ENCODE measurements at regions not wholly inside any gene's neighbourhood (a gene's known extent, or its start where the extent isn't known, plus 50 kb on each side); places are given as distances from the start of the nearest gene placed in this dataset.

DNA sequence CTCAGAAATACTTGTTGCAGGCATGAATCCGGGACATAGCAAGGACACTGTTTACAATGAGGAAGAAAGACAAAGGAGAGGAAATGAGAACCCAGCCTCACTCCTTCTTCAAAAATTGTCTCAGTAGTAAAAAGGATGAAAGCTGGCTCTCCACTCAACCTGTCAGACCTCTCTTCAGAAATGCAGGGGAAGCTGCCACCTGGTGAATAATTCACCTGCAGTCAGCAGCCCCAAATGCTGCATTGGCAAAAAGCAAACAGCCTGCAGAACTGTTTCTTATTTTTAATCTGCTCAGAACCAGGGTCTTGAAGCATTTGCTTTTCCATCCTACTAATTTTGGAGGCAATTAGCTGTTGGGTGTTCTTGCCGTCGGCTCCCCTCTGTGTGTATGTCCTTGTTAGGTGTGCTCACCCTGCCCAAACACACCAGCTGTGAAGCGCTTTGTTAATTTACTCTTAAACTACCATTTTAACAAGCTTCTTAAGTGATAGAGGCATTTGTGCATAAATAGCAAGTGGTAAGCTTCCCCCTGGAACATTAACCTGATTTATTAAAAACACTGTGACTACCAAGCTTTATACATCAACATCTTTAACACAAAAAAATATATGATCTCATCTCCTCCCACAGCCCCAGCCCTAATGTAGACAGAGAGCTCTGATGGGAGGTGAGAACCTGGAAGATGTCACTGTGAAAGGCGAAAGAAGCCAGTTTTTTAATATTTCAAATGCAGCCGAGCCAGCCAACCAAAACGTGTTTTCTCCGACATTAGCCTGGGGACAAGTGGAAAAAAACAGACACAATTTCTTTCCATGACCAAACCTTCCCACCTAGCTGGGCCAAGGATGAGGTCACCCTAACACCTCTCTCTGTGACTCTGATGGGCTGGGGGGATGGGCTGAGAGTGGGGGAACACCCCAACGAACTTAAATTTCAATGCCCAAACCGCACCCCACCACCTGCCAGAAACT, 451.0 kb upstream of the SULF2 start:
- Histone ChIP-seq H3K36me3 (no peaks in the 10 kb centered on the region), H3K4me3 (no peak overlapping the region), H3K9me3 (replicated peaks) (0 out of 2 replicates have a peak, but pooled peaks cover 7% of the 10 kb centered on the region), H3K27ac (no peak overlapping the region), H3K4me1 (no peaks in the 10 kb centered on the region; the same call in 1 of the 2 replicates), H3K27me3 (no peaks in the 10 kb centered on the region; the same call in 1 of the 2 replicates)
- DNase-seq: no peak

GRCh38 chr20:48234951-48235350, 449.7 kb upstream of the SULF2 start:
- H3K36me3 ChIP-seq: no peaks in the 10 kb centered on the region
- 0 out of 2 replicates have a peak, but pooled peaks cover 7% of the 10 kb centered on the region for H3K9me3 ChIP-seq (replicated peaks)
- H3K27ac ChIP-seq: no peak overlapping the region

DNA sequence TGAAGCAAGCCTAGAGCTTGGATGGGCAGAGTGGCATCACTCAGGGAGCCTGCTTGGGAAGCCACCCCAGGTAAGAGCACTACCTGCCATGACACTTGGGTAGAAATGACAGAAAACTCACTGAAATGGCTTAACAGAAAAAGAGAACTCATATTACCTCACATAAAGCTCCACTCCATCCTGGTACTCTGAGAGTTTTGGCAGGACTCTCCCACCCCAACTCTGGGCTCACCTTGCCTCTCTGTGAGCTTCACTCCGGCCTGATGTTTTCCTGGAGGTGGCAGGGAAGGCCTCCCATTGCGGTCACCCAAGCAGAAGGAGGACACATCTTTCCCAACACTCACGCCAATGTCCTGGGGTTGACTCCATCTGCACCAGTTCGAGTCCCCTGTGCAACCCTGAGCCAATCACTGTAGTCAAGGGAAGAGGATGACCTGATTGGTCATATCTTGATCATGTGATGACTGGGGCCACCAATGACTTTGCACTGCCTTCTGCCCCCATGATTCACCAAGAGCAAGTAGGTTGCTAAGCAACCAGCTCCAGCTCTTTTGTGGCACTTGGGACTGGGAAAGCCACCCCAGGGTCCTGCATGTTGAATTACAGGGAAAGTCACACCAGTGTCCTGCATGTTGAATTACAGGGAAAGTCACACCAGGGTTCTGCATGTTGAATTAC, 446.1 kb upstream of the SULF2 start:
- Histone ChIP-seq H3K36me3 (no peaks in the 10 kb centered on the region), H3K27me3 (no peaks in the 10 kb centered on the region; the same call in 1 of the 2 replicates), H3K4me3 (no peak overlapping the region), H3K9me3 (replicated peaks) (0 out of 2 replicates have a peak, but pooled peaks cover 7% of the 10 kb centered on the region), H3K27ac (no peak overlapping the region), H3K4me1 (no peaks in the 10 kb centered on the region)
- DNase-seq: no peak

More at GRCh38 chr20:48234951-48235350, 449.7 kb upstream of the SULF2 start:
- Histone ChIP-seq H3K27me3 (no peaks in the 10 kb centered on the region; the same call in 1 of the 2 replicates), H3K4me3 (no peak overlapping the region), H3K4me1 (no peaks in the 10 kb centered on the region; the same call in 1 of the 2 replicates)
- no peak for DNase-seq

GRCh38 chr20:48230216-48230615, 444.9 kb upstream of the SULF2 start:
- no peak for DNase-seq
- Histone ChIP-seq H3K4me3 (no peak overlapping the region), H3K36me3 (no peaks in the 10 kb centered on the region), H3K27me3 (no peaks in the 10 kb centered on the region; the same call in 1 of the 2 replicates), H3K27ac (no peak overlapping the region), H3K4me1 (no peaks in the 10 kb centered on the region), H3K9me3 (replicated peaks) (0 out of 2 replicates have a peak, but pooled peaks cover 7% of the 10 kb centered on the region)

DNA sequence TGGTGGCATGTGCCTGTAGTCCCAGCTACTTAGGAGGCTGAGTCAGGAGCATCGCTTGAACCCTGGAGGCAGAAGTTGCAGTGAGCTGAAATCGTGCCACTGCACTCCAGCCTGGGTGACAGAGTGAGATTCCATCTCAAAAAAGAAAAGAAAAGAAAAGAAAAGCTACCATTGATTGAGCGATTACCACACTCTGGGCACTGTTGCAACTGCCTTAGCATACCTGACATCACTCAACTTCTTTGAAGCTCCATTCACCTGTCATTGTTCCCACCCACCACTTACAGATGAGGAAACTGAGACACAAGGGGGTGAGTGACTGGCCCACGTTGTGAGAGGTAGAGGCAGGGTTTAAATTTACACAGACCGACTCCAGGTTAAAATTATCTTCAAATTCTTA, 442.1 kb upstream of the SULF2 start:
- Histone ChIP-seq H3K36me3 (no peaks in the 10 kb centered on the region), H3K4me1 (no peaks in the 10 kb centered on the region), H3K9me3 (replicated peaks) (no peaks in the 10 kb centered on the region; the same call in 1 of the 2 replicates), H3K27me3 (no peaks in the 10 kb centered on the region), H3K27ac (no peak overlapping the region), H3K4me3 (no peak overlapping the region)
- DNase-seq: no peak

DNA sequence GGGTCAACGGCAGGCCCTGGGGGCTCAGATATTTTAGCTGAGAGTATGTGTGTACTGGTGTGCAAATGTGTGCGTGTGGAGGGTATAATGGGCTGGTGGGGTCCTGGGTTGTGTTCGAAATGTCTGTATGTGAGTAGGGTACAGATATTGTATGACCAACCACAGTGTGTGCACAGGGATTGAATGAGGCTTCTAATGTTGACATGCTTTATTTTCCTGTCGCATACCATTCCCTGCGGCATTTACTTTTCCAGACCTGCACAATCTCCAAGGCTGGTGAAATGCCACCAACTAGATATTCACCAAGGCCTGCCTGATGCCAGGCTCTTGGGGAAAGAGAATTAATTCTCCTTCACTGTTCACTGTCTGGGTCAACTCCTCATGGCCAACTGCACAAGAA, 441.4 kb upstream of the SULF2 start:
- no peaks in the 10 kb centered on the region for H3K36me3 ChIP-seq
- H3K4me3 ChIP-seq: no peak overlapping the region
- no peak for DNase-seq
- no peak overlapping the region for H3K27ac ChIP-seq
- no peaks in the 10 kb centered on the region for H3K27me3 ChIP-seq
- no peaks in the 10 kb centered on the region for H3K4me1 ChIP-seq
- H3K9me3 ChIP-seq (replicated peaks): no peaks in the 10 kb centered on the region; the same call in 1 of the 2 replicates

DNA sequence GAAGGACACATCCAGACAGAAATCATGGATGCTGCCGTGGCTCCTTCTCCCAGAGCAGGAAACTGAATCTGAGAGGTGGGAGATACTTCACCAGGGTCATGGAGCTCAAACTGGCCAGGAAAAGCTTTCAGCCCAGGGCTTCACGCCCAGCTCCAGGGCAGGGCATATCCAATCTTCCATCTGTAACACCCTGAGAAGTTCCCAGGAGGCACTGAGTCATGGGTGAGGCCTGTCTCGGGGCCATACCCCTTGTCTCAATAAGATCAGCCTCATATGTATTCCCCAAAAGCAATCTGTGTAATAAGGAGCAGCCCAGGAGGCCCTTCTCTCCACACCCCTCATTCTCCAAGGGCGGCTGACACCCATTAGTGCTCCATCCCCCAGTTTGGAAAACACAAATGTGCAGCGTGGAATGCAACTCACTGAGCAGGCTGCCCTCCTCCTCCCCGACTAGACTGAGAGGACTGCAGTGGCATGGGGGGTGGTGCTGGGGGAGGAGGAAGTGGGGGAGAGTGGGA, 439.3 kb upstream of the SULF2 start:
- DNase-seq: no peak
- Histone ChIP-seq H3K27me3 (no peaks in the 10 kb centered on the region; the same call in 1 of the 2 replicates), H3K9me3 (replicated peaks) (no peaks in the 10 kb centered on the region; the same call in 1 of the 2 replicates), H3K27ac (no peak overlapping the region), H3K36me3 (no peaks in the 10 kb centered on the region), H3K4me3 (no peak overlapping the region), H3K4me1 (no peaks in the 10 kb centered on the region)

DNA sequence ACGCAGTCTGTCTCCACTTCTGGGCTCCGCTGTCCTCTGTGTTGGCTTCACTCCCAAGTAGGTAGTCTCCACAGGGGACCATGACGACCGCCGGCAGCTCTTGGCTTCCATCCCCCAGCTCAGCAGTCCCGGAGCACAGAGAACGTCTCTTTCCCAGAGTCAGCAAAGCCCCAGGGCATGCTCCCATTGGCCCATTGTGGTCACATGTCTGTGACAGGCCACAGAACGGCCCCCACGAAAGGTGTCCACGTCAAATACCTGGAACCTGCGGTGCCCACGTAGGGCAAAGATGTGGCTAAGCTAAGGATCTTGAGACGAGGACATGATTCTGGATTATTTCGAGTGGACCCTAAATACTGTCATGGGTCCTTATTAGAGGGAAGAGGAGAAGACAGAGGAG, 438.4 kb upstream of the SULF2 start:
- no peak overlapping the region for H3K4me3 ChIP-seq
- H3K27ac ChIP-seq: no peak overlapping the region
- H3K9me3 ChIP-seq (replicated peaks): no peaks in the 10 kb centered on the region; the same call in 1 of the 2 replicates
- H3K36me3 ChIP-seq: no peaks in the 10 kb centered on the region
- H3K4me1 ChIP-seq: no peaks in the 10 kb centered on the region
- no peak for DNase-seq
- H3K27me3 ChIP-seq: no peaks in the 10 kb centered on the region; the same call in 1 of the 2 replicates

DNA sequence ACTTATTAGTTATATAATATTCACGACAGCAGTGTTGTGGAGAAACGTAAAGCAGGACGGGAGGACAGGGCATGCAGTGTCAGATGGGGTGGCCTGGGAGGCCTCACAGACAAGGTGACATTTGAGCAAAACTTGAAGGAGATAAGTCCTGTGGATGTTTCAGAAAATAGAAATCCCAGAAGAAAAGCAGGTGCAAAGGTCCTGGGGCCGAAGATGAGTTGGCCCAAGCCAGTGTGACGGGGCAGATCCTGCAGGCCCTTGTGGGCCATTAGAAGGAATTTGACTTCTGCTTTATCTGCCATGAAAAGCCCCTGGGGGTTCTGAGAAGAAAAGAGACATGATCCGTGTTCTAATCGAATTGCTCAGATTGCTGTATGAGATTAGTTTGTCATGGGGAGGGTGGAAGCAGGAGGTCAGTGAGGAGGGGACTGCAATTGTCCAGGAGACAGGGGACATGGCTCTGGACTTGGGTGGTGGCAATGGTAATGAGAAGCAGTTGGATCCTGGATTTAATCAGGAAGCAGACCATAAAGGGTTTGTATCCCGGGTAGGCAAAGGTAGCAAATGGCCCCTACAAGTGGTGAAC, 437.4 kb upstream of the SULF2 start:
- Histone ChIP-seq H3K9me3 (replicated peaks) (no peaks in the 10 kb centered on the region; the same call in 1 of the 2 replicates), H3K27ac (no peak overlapping the region), H3K36me3 (no peaks in the 10 kb centered on the region), H3K4me1 (no peaks in the 10 kb centered on the region), H3K4me3 (no peak overlapping the region), H3K27me3 (no peaks in the 10 kb centered on the region; the same call in 1 of the 2 replicates)
- DNase-seq: no peak

DNA sequence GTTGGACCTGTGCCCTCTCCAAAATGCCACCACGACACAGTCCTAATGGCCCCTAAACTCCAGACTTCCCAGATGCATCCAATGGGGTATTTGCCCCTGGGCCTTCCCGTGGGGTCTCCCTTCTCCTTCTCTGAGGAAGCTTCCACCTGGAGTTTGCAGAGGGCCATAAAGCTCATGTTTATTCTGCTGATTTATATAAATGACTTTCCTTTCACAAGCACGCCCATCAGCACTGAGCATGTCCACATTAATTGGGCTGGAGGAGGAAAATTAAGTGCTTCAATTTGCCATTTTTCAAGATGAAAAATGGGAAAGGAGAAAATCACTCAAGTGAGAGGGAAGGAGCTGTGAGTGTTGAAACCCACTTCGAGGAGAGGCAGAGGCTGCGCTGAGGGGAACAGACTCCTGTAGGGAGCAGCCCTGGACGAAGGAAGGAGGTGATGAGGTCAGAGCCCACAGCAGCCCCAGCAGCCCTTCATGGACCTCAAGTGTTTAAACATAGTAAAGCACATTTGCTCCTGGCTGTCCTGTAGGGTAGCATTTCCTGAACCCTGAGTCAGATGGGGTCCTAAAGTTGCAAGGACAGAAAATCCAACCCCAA, 434.9 kb upstream of the SULF2 start:
- Histone ChIP-seq H3K27me3 (no peaks in the 10 kb centered on the region; the same call in 1 of the 2 replicates), H3K27ac (no peak overlapping the region), H3K9me3 (replicated peaks) (no peaks in the 10 kb centered on the region; the same call in 1 of the 2 replicates), H3K4me3 (no peak overlapping the region), H3K36me3 (no peaks in the 10 kb centered on the region), H3K4me1 (no peaks in the 10 kb centered on the region)
- no peak for DNase-seq

DNA sequence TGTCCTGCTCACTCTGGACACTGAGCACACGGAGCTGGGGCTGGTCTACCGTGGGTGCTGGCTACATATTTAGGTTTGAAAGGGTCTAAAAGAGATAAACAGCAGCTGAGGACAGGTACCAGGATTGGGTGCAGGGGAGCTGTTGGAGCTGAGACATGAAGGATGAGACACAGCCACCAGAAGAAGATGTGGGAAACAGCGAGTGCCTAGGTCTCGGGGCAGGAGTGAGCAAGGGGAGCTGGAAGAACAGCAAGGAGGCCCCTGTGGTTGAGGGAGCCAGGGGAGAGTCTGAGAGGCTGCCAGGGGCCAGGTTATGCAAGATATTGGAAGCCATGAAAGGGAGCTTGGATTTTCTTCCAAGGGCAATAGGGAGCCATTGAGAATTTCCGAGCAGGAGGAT, 434.0 kb upstream of the SULF2 start:
- no peak overlapping the region for H3K27ac ChIP-seq

DNA sequence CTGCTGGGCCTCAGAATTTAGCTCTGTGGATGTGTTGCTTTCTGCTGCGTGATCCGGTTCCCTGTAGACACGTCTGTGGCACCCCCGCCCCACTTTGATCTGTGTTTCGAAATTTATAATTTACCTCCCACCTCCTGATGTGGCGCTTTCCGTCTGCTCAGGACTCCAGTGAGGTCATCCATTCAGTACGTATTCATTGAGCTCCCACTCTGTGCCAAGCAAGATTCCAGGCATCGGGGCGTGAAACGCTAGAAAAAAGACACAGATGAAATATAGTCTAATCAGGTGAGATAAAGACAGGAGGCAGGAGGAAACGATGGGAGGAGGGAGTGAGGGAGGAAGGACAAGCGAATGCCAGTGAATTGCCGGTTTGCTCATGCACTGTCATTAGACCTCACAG, 431.9 kb upstream of the SULF2 start:
- Histone ChIP-seq H3K36me3 (no peaks in the 10 kb centered on the region), H3K4me1 (no peaks in the 10 kb centered on the region), H3K4me3 (no peak overlapping the region), H3K27me3 (no peaks in the 10 kb centered on the region; the same call in 1 of the 2 replicates), H3K9me3 (replicated peaks) (no peaks in the 10 kb centered on the region), H3K27ac (no peak overlapping the region)
- DNase-seq: no peak

More for the DNA sequence above, 434.0 kb upstream of the SULF2 start:
- Histone ChIP-seq H3K4me3 (no peak overlapping the region), H3K36me3 (no peaks in the 10 kb centered on the region), H3K4me1 (no peaks in the 10 kb centered on the region), H3K27me3 (no peaks in the 10 kb centered on the region; the same call in 1 of the 2 replicates), H3K9me3 (replicated peaks) (no peaks in the 10 kb centered on the region; the same call in 1 of the 2 replicates)
- no peak for DNase-seq

- DNase-seq: no peak
- Histone ChIP-seq H3K36me3 (no peaks in the 10 kb centered on the region), H3K4me3 (no peak overlapping the region), H3K4me1 (peaks cover 14% of the 10 kb centered on the region), H3K27me3 (no peaks in the 10 kb centered on the region; the same call in 1 of the 2 replicates), H3K9me3 (replicated peaks) (no peaks in the 10 kb centered on the region), H3K27ac (no peak overlapping the region)
Observed at GRCh38 chr20:48215536-48215935, 430.3 kb upstream of the SULF2 start.

- Histone ChIP-seq H3K36me3 (no peaks in the 10 kb centered on the region), H3K4me3 (no peak overlapping the region), H3K9me3 (replicated peaks) (no peaks in the 10 kb centered on the region), H3K27ac (no peak overlapping the region), H3K4me1 (peaks cover 22% of the 10 kb centered on the region), H3K27me3 (no peaks in the 10 kb centered on the region; the same call in 1 of the 2 replicates)
- no peak for DNase-seq
Observed at GRCh38 chr20:48214601-48215000, 429.3 kb upstream of the SULF2 start.

Data from SJCRH30 (cell line).